ENCODE measurements at regions not wholly inside any gene's neighbourhood (a gene's known extent, or its start where the extent isn't known, plus 50 kb on each side); places are given as distances from the start of the nearest gene placed in this dataset.

- no peak for TF ChIP-seq CTCF (IDR thresholded peaks at IDR 0.05; ENCODE audit: low read depth, low read length)
- no peak for TF ChIP-seq EZH2phosphoT487 (IDR thresholded peaks at IDR 0.05; ENCODE audit: low read depth)
These were observed 90.5 kb upstream of the DNAH5 start for GRCh38 chr5:14034963-14035362.
